ENCODE measurements at regions not wholly inside any gene's neighbourhood (a gene's known extent, or its start where the extent isn't known, plus 50 kb on each side); places are given as distances from the start of the nearest gene placed in this dataset.

- DNase-seq (ENCODE audit: low spot score), result no peak
- Histone ChIP-seq H3K4me3 (ENCODE audit: low read depth, low read length, poor library complexity, severe bottlenecking) (no peak overlapping the region), H3K36me3 (ENCODE audit: insufficient read depth, low read length, poor library complexity, severe bottlenecking) (no peaks in the 10 kb centered on the region), H3K4me1 (ENCODE audit: insufficient read depth, low read length, poor library complexity, severe bottlenecking) (no peaks in the 10 kb centered on the region), H3K9me3 (ENCODE audit: low read depth, low read length, poor library complexity, severe bottlenecking) (no peaks in the 10 kb centered on the region), H3K27ac (ENCODE audit: low read depth, low read length, poor library complexity, severe bottlenecking) (no peak overlapping the region), H3K27me3 (replicated peaks; ENCODE audit: insufficient read depth, low read depth, low read length, poor library complexity) (peaks cover 54% of the 10 kb centered on the region)
- ChIA-PET POLR2A (ENCODE audit: low non-redundant PET) (no interaction called here), CTCF (no interaction called here)
- intact Hi-C loops (cut with micrococcal nuclease; ENCODE audit: unreplicated experiment), result no loop called here
- BruUV-seq (replicated peaks), result no TSS peak
- TF ChIP-seq CTCF (conservative IDR thresholded peaks at IDR 0.05; ENCODE audit: low read depth, low read length) (no peak), EZH2 (IDR thresholded peaks at IDR 0.05; ENCODE audit: borderline replicate concordance, low read depth, low read length, poor library complexity, severe bottlenecking) (no peak)
Observed at GRCh38 chr9:126171641-126172040, 155.0 kb upstream of the MVB12B start.

GRCh38 chr9:126173401-126173800, 153.2 kb upstream of the MVB12B start:
- DNase-seq (ENCODE audit: low spot score), result no peak
- Histone ChIP-seq H3K27me3 (replicated peaks; ENCODE audit: insufficient read depth, low read depth, low read length, poor library complexity) (peaks cover 53% of the 10 kb centered on the region), H3K27ac (ENCODE audit: low read depth, low read length, poor library complexity, severe bottlenecking) (no peak overlapping the region), H3K9me3 (ENCODE audit: low read depth, low read length, poor library complexity, severe bottlenecking) (no peaks in the 10 kb centered on the region), H3K36me3 (ENCODE audit: insufficient read depth, low read length, poor library complexity, severe bottlenecking) (no peaks in the 10 kb centered on the region), H3K4me3 (ENCODE audit: low read depth, low read length, poor library complexity, severe bottlenecking) (no peak overlapping the region), H3K4me1 (ENCODE audit: insufficient read depth, low read length, poor library complexity, severe bottlenecking) (no peaks in the 10 kb centered on the region)
- POLR2A ChIA-PET (ENCODE audit: low non-redundant PET), result no interaction called here
- no peak for TF ChIP-seq CTCF (conservative IDR thresholded peaks at IDR 0.05; ENCODE audit: low read depth, low read length)
- no peak for TF ChIP-seq EZH2 (IDR thresholded peaks at IDR 0.05; ENCODE audit: borderline replicate concordance, low read depth, low read length, poor library complexity, severe bottlenecking)
- CTCF ChIA-PET, result no interaction called here
- BruUV-seq (replicated peaks), result no TSS peak
- intact Hi-C loops (cut with micrococcal nuclease; ENCODE audit: unreplicated experiment), result no loop called here

GRCh38 chr9:126173929-126174328, 152.7 kb upstream of the MVB12B start:
- Histone ChIP-seq H3K27ac (ENCODE audit: low read depth, low read length, poor library complexity, severe bottlenecking) (no peak overlapping the region), H3K36me3 (ENCODE audit: insufficient read depth, low read length, poor library complexity, severe bottlenecking) (no peaks in the 10 kb centered on the region), H3K4me3 (ENCODE audit: low read depth, low read length, poor library complexity, severe bottlenecking) (no peak overlapping the region), H3K9me3 (ENCODE audit: low read depth, low read length, poor library complexity, severe bottlenecking) (no peaks in the 10 kb centered on the region), H3K27me3 (replicated peaks; ENCODE audit: insufficient read depth, low read depth, low read length, poor library complexity) (peaks cover 53% of the 10 kb centered on the region), H3K4me1 (ENCODE audit: insufficient read depth, low read length, poor library complexity, severe bottlenecking) (no peaks in the 10 kb centered on the region)
- TF ChIP-seq EZH2 (IDR thresholded peaks at IDR 0.05; ENCODE audit: borderline replicate concordance, low read depth, low read length, poor library complexity, severe bottlenecking), result no peak
- no peak for TF ChIP-seq CTCF (conservative IDR thresholded peaks at IDR 0.05; ENCODE audit: low read depth, low read length)
- ChIA-PET POLR2A (ENCODE audit: low non-redundant PET) (no interaction called here), CTCF (no interaction called here)
- intact Hi-C loops (cut with micrococcal nuclease; ENCODE audit: unreplicated experiment), result no loop called here
- no peak for DNase-seq (ENCODE audit: low spot score)
- no TSS peak for BruUV-seq (replicated peaks)
